H9 (cell line): ENCODE measurements at regions not wholly inside any gene's neighbourhood (a gene's known extent, or its start where the extent isn't known, plus 50 kb on each side); places are given as distances from the start of the nearest gene placed in this dataset.

Source experiments
- DNase-seq: peaks from one replicate; pipeline ENCODE4 v3.0.0-alpha.2; 2017
- H2AFZ ChIP-seq: one replicate; pipeline ENCODE4 v1.6.1; 2013; ENCODE audit warnings: mild to moderate bottlenecking, low read length, control low read depth, moderate library complexity
- H2AK5ac ChIP-seq: 2 replicates; pipeline ENCODE4 v1.6.1; 2013; ENCODE audit warnings: low read length, control low read depth, mixed read lengths; ENCODE audit not compliant: insufficient read length
- H2BK120ac ChIP-seq: one replicate; pipeline ENCODE4 v1.6.1; 2013; ENCODE audit warnings: low read depth, mild to moderate bottlenecking, low read length, control low read depth, inconsistent platforms; ENCODE audit not compliant: poor library complexity, severe bottlenecking
- H2BK12ac ChIP-seq: 2 replicates; pipeline ENCODE4 v1.6.1; 2013; ENCODE audit warnings: low read length, control low read depth, mixed read lengths, low read depth; ENCODE audit not compliant: insufficient read length
- H2BK15ac ChIP-seq: 2 replicates; pipeline ENCODE4 v1.6.1; 2013; ENCODE audit warnings: low read depth, low read length, control low read depth
- H2BK20ac ChIP-seq: one replicate; pipeline ENCODE4 v1.6.1; 2013; ENCODE audit warnings: low read depth, mild to moderate bottlenecking, low read length, control low read depth, inconsistent platforms; ENCODE audit not compliant: poor library complexity, severe bottlenecking
- H2BK5ac ChIP-seq: 2 replicates; pipeline ENCODE4 v1.6.1; 2013; ENCODE audit warnings: low read length, control low read depth, mixed read lengths; ENCODE audit not compliant: insufficient read length
- H3K14ac ChIP-seq: 2 replicates; pipeline ENCODE4 v1.6.1; 2013; ENCODE audit warnings: low read length, control low read depth; ENCODE audit not compliant: insufficient read depth
- H3K18ac ChIP-seq: 2 replicates; pipeline ENCODE4 v1.6.1; 2013; ENCODE audit warnings: low read depth, mild to moderate bottlenecking, mixed read lengths, low read length, control low read depth; ENCODE audit not compliant: insufficient read length
- H3K23ac ChIP-seq: 2 replicates; pipeline ENCODE4 v1.6.1; 2013; ENCODE audit warnings: low read length, control low read depth, mixed read lengths, low read depth; ENCODE audit not compliant: insufficient read length
- H3K23me2 ChIP-seq: 2 replicates; pipeline ENCODE4 v1.6.1; 2013; ENCODE audit warnings: low read depth, mild to moderate bottlenecking, mixed read lengths, low read length, control low read depth; ENCODE audit not compliant: insufficient read length, poor library complexity, severe bottlenecking
- H3K27ac ChIP-seq: 2 replicates; pipeline ENCODE4 v1.5.1; 2013; ENCODE audit warnings: low read length, control low read depth, mixed read lengths, low read depth; ENCODE audit not compliant: insufficient read length
- H3K27me3 ChIP-seq: 2 replicates; pipeline ENCODE4 v1.6.1; 2013; ENCODE audit warnings: low read length, control low read depth, inconsistent platforms; ENCODE audit not compliant: insufficient read depth
- H3K4ac ChIP-seq: 2 replicates; pipeline ENCODE4 v1.6.1; 2013; ENCODE audit warnings: low read depth, mild to moderate bottlenecking, control low read depth, inconsistent platforms, low read length, moderate library complexity
- H3K4me1 ChIP-seq: 2 replicates; pipeline ENCODE4 v1.6.1; 2013; ENCODE audit warnings: low read length, control low read depth, inconsistent platforms; ENCODE audit not compliant: insufficient read depth
- H3K4me2 ChIP-seq: 2 replicates; pipeline ENCODE4 v1.6.1; 2013; ENCODE audit warnings: low read length, control low read depth, mixed read lengths; ENCODE audit not compliant: insufficient read length, insufficient read depth
- H3K56ac ChIP-seq: 2 replicates; pipeline ENCODE4 v1.6.1; 2013; ENCODE audit warnings: low read depth, mild to moderate bottlenecking, mixed read lengths, low read length, control low read depth; ENCODE audit not compliant: insufficient read length
- H3K79me1 ChIP-seq: 2 replicates; pipeline ENCODE4 v1.6.1; 2013; ENCODE audit warnings: low read depth, mild to moderate bottlenecking, moderate library complexity, low read length, control low read depth, inconsistent platforms; ENCODE audit not compliant: insufficient read depth, poor library complexity, severe bottlenecking
- H3K79me2 ChIP-seq: 2 replicates; pipeline ENCODE4 v1.6.1; 2013; ENCODE audit warnings: low read length, control low read depth, inconsistent platforms; ENCODE audit not compliant: insufficient read depth
- H3K9ac ChIP-seq: 2 replicates; pipeline ENCODE4 v1.6.1; 2013; ENCODE audit warnings: low read length, control low read depth, mixed read lengths; ENCODE audit not compliant: insufficient read length; ENCODE audit errors: extremely low read depth
- H3K9me3 ChIP-seq: one replicate; pipeline ENCODE4 v1.6.1; 2013; ENCODE audit warnings: low read depth, low read length, inconsistent platforms; ENCODE audit not compliant: control insufficient read depth
- H3T11ph ChIP-seq: one replicate; pipeline ENCODE4 v1.6.1; 2013; ENCODE audit warnings: mild to moderate bottlenecking, low read length, control low read depth, inconsistent platforms
- H4K20me1 ChIP-seq: one replicate; pipeline ENCODE4 v1.6.1; 2013; ENCODE audit not compliant: control insufficient read depth, insufficient read length, insufficient read depth
- H4K5ac ChIP-seq: 2 replicates; pipeline ENCODE4 v1.6.1; 2013; ENCODE audit warnings: low read depth, mild to moderate bottlenecking, mixed read lengths, low read length, control low read depth; ENCODE audit not compliant: insufficient read length
- H4K8ac ChIP-seq: replicated peaks from 2 replicates; pipeline ENCODE4 v1.6.1; 2013; ENCODE audit warnings: low read length, control low read depth, mixed read lengths, low read depth; ENCODE audit not compliant: insufficient read length
- H4K91ac ChIP-seq: 2 replicates; pipeline ENCODE4 v1.6.1; 2013; ENCODE audit warnings: low read depth, mild to moderate bottlenecking, moderate library complexity, mixed read lengths, low read length, control low read depth; ENCODE audit not compliant: insufficient read length
- H3K27ac Mint-ChIP-seq, 3 experiments: 2 replicates in 2 of 3; 3 replicates in 1 of 3; pipeline ENCODE4 v1.8.0; 2020 to 2021; ENCODE audit warnings: mixed read lengths in 3 of 3, mild to moderate bottlenecking in 1 of 3, moderate library complexity in 1 of 3
- H3K27me3 Mint-ChIP-seq: 2 replicates; pipeline ENCODE4 v1.8.0; 2021; ENCODE audit warnings: low read depth, mild to moderate bottlenecking, moderate library complexity, mixed read lengths
- H3K36me3 Mint-ChIP-seq, 3 experiments: 2 replicates in 2 of 3; 3 replicates in 1 of 3; pipeline ENCODE4 v1.8.0; 2020 to 2021; ENCODE audit warnings: low read depth in 3 of 3, mixed read lengths in 3 of 3; ENCODE audit not compliant: insufficient read depth in 1 of 3
- H3K4me1 Mint-ChIP-seq, 2 experiments: 2 replicates each; pipeline ENCODE4 v1.8.0; 2020; ENCODE audit warnings: mixed read lengths in 2 of 2
- H3K4me3 Mint-ChIP-seq, 2 experiments: 2 replicates in 1 of 2; 3 replicates in 1 of 2; pipeline ENCODE4 v1.8.0; 2020 to 2021; ENCODE audit warnings: mild to moderate bottlenecking in 2 of 2, mixed read lengths in 2 of 2, moderate library complexity in 1 of 2
- H3K9me3 Mint-ChIP-seq, 2 experiments: 2 replicates in 1 of 2; 3 replicates in 1 of 2; pipeline ENCODE4 v1.8.0; 2020; ENCODE audit warnings: mild to moderate bottlenecking in 2 of 2, mixed read lengths in 2 of 2, moderate library complexity in 1 of 2
- CTCF ChIP-seq: fragments of 200-600 bp; sonication (generic); conservative IDR thresholded peaks from 3 replicates; pipeline ENCODE4 v1.8.0; 2021; ENCODE audit warnings: antibody characterized with exemption, mild to moderate bottlenecking
- WGBS: extraction: QIAGEN DNeasy Blood & Tissue Kit; methylation state at CpG from one replicate; pipeline ENCODE4 v1.1.7; 2013; ENCODE audit warnings: missing lambda C conversion rate, low lambda C conversion rate, mixed read lengths; ENCODE audit not compliant: insufficient read length; ENCODE audit errors: extremely low coverage; 5-methylcytosine and 5-hydroxymethylcytosine counted together

DNA sequence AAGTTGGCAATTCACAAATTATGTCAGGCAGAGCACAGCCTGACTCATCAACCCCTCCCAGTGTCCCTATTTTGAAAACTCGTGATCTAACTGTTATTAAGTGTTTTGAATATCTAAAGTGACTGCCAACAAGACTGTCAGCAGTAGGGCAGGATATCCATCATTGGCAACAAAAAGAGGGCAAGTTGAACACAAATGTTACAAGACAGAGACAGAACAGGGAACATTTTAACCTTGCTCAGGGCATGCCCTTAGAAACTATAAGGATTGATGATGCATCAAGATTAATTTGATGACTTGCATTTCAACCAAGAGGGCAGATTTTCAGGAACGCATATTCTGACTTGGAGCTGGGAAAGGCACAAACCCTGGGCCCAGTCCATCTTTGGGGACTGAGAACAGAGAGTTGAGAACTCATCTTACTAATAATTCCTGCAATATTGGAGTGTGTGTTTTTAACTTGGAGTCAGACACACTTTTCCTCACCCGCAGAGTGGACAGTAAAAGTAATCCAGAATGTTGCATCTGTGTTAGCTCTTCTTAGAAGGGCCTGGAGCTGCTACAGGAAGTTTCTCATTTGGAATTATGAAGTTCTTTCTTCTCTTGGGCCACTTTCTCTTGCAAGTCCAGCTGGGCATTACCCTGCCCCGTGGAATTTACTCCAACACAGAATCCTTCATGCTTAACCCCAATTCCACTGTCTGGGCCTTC lies 317.2 kb downstream of the LTN1 start:
- H3K14ac ChIP-seq, result no peak overlapping the region
- Mint-ChIP-seq H3K4me3 (no peak overlapping the region), H3K36me3 (peaks cover 3 to 12% (median 9%) of the 10 kb centered on the region in 3 experiments), H3K27ac (no peak overlapping the region), H3K4me1 (no peaks in the 10 kb centered on the region), H3K27me3 (no peaks in the 10 kb centered on the region), H3K9me3 (peaks cover 6 to 10% of the 10 kb centered on the region in 2 experiments)
- H2BK20ac ChIP-seq, result no peak overlapping the region
- H3K9me3 ChIP-seq, result no peaks in the 10 kb centered on the region
- no peak overlapping the region for H4K5ac ChIP-seq
- no peaks in the 10 kb centered on the region for H4K20me1 ChIP-seq
- H3K79me1 ChIP-seq, result no peaks in the 10 kb centered on the region
- H2AK5ac ChIP-seq, result no peak overlapping the region
- no peaks in the 10 kb centered on the region for H3K79me2 ChIP-seq
- no CpG with 5 or more reads among the region's 4 CpGs for WGBS
- DNase-seq, result no peak
- no peak overlapping the region for H2AFZ ChIP-seq
- H3K23me2 ChIP-seq, result no peaks in the 10 kb centered on the region
- H2BK15ac ChIP-seq, result no peak overlapping the region
- H3K27me3 ChIP-seq, result no peaks in the 10 kb centered on the region
- no peak overlapping the region for H4K8ac ChIP-seq
- no peak overlapping the region for H3K18ac ChIP-seq
- H3K4me1 ChIP-seq, result no peaks in the 10 kb centered on the region
- H3K27ac ChIP-seq, result no peak overlapping the region
- H3K23ac ChIP-seq, result no peak overlapping the region
- no peak overlapping the region for H3K9ac ChIP-seq
- no peak overlapping the region for H2BK120ac ChIP-seq
- no peak overlapping the region for H4K91ac ChIP-seq
- no peak overlapping the region for H3K4ac ChIP-seq
- TF ChIP-seq CTCF, result no peak
- H3K56ac ChIP-seq, result no peak overlapping the region
- no peak overlapping the region for H2BK12ac ChIP-seq
- H2BK5ac ChIP-seq, result no peak overlapping the region
- H3K4me2 ChIP-seq, result no peak overlapping the region
- H3T11ph ChIP-seq, result no peak overlapping the region
